ENCODE measurements at regions not wholly inside any gene's neighbourhood (a gene's known extent, or its start where the extent isn't known, plus 50 kb on each side); places are given as distances from the start of the nearest gene placed in this dataset.

GRCh38 chr5:51452562-51452961 lies 69.3 kb downstream of the ISL1 start:
- no peak for TF ChIP-seq USF2 (IDR thresholded peaks at IDR 0.05; ENCODE audit: borderline replicate concordance, low read depth, low read length)
- TF ChIP-seq CTCF (IDR thresholded peaks at IDR 0.05) = no peak
- TF ChIP-seq POLR2AphosphoS5 (IDR thresholded peaks at IDR 0.05; ENCODE audit: low read depth, low read length) = no peak

Data from SK-N-SH (cell line).